ENCODE measurements at regions not wholly inside any gene's neighbourhood (a gene's known extent, or its start where the extent isn't known, plus 50 kb on each side); places are given as distances from the start of the nearest gene placed in this dataset.

GRCh38 chr4:135256111-135256510 is 1054.5 kb upstream of the PABPC4L start:
- Histone ChIP-seq H3K9ac (ENCODE audit: low read depth, low read length) (no peak overlapping the region), H3K9me3 (ENCODE audit: control insufficient read depth, insufficient read depth, low read length) (no peaks in the 10 kb centered on the region), H3K4me1 (ENCODE audit: control insufficient read depth, insufficient read depth, low read length) (no peaks in the 10 kb centered on the region), H3K27me3 (ENCODE audit: control insufficient read depth, insufficient read depth, low read length) (no peaks in the 10 kb centered on the region), H3K36me3 (ENCODE audit: control insufficient read depth, insufficient read depth, low read length) (no peaks in the 10 kb centered on the region), H3K4me3 (ENCODE audit: low read depth, low read length) (no peak overlapping the region)

GRCh38 chr4:135250040-135250439 is 1048.5 kb upstream of the PABPC4L start:
- Histone ChIP-seq H3K27me3 (ENCODE audit: control insufficient read depth, insufficient read depth, low read length) (no peaks in the 10 kb centered on the region), H3K9ac (ENCODE audit: low read depth, low read length) (no peak overlapping the region), H3K4me3 (ENCODE audit: low read depth, low read length) (no peak overlapping the region), H3K9me3 (ENCODE audit: control insufficient read depth, insufficient read depth, low read length) (no peaks in the 10 kb centered on the region), H3K36me3 (ENCODE audit: control insufficient read depth, insufficient read depth, low read length) (no peaks in the 10 kb centered on the region), H3K4me1 (ENCODE audit: control insufficient read depth, insufficient read depth, low read length) (peaks cover 6% of the 10 kb centered on the region)

- Histone ChIP-seq H3K4me3 (ENCODE audit: low read depth, low read length) (no peak overlapping the region), H3K4me1 (ENCODE audit: control insufficient read depth, insufficient read depth, low read length) (peaks cover 6% of the 10 kb centered on the region), H3K9ac (ENCODE audit: low read depth, low read length) (no peak overlapping the region), H3K27me3 (ENCODE audit: control insufficient read depth, insufficient read depth, low read length) (no peaks in the 10 kb centered on the region), H3K9me3 (ENCODE audit: control insufficient read depth, insufficient read depth, low read length) (no peaks in the 10 kb centered on the region), H3K36me3 (ENCODE audit: control insufficient read depth, insufficient read depth, low read length) (no peaks in the 10 kb centered on the region)
Observed at GRCh38 chr4:135249024-135249423, 1047.4 kb upstream of the PABPC4L start.

GRCh38 chr4:135244696-135245095 is 1043.1 kb upstream of the PABPC4L start:
- H3K9me3 ChIP-seq (ENCODE audit: control insufficient read depth, insufficient read depth, low read length) = no peaks in the 10 kb centered on the region
- no peaks in the 10 kb centered on the region for H3K27me3 ChIP-seq (ENCODE audit: control insufficient read depth, insufficient read depth, low read length)
- H3K4me3 ChIP-seq (ENCODE audit: low read depth, low read length) = no peak overlapping the region
- H3K4me1 ChIP-seq (ENCODE audit: control insufficient read depth, insufficient read depth, low read length) = peaks cover 6% of the 10 kb centered on the region
- no peak overlapping the region for H3K9ac ChIP-seq (ENCODE audit: low read depth, low read length)
- H3K36me3 ChIP-seq (ENCODE audit: control insufficient read depth, insufficient read depth, low read length) = no peaks in the 10 kb centered on the region

GRCh38 chr4:135244056-135244455 is 1042.5 kb upstream of the PABPC4L start:
- Histone ChIP-seq H3K4me3 (ENCODE audit: low read depth, low read length) (no peak overlapping the region), H3K4me1 (ENCODE audit: control insufficient read depth, insufficient read depth, low read length) (peaks cover 4% of the 10 kb centered on the region), H3K9me3 (ENCODE audit: control insufficient read depth, insufficient read depth, low read length) (no peaks in the 10 kb centered on the region), H3K36me3 (ENCODE audit: control insufficient read depth, insufficient read depth, low read length) (no peaks in the 10 kb centered on the region), H3K27me3 (ENCODE audit: control insufficient read depth, insufficient read depth, low read length) (no peaks in the 10 kb centered on the region), H3K9ac (ENCODE audit: low read depth, low read length) (no peak overlapping the region)

GRCh38 chr4:135240796-135241195 is 1039.2 kb upstream of the PABPC4L start:
- no peak overlapping the region for H3K9ac ChIP-seq (ENCODE audit: low read depth, low read length)
- no peak overlapping the region for H3K4me3 ChIP-seq (ENCODE audit: low read depth, low read length)
- H3K36me3 ChIP-seq (ENCODE audit: control insufficient read depth, insufficient read depth, low read length) = no peaks in the 10 kb centered on the region
- no peaks in the 10 kb centered on the region for H3K9me3 ChIP-seq (ENCODE audit: control insufficient read depth, insufficient read depth, low read length)
- no peaks in the 10 kb centered on the region for H3K27me3 ChIP-seq (ENCODE audit: control insufficient read depth, insufficient read depth, low read length)
- H3K4me1 ChIP-seq (ENCODE audit: control insufficient read depth, insufficient read depth, low read length) = peaks cover 4% of the 10 kb centered on the region

- Histone ChIP-seq H3K9me3 (ENCODE audit: control insufficient read depth, insufficient read depth, low read length) (no peaks in the 10 kb centered on the region), H3K9ac (ENCODE audit: low read depth, low read length) (no peak overlapping the region), H3K4me3 (ENCODE audit: low read depth, low read length) (no peak overlapping the region), H3K27me3 (ENCODE audit: control insufficient read depth, insufficient read depth, low read length) (no peaks in the 10 kb centered on the region), H3K36me3 (ENCODE audit: control insufficient read depth, insufficient read depth, low read length) (no peaks in the 10 kb centered on the region), H3K4me1 (ENCODE audit: control insufficient read depth, insufficient read depth, low read length) (no peaks in the 10 kb centered on the region)
Observed at GRCh38 chr4:135239964-135240363, 1038.4 kb upstream of the PABPC4L start.

GRCh38 chr4:135238940-135239339 is 1037.4 kb upstream of the PABPC4L start:
- Histone ChIP-seq H3K9ac (ENCODE audit: low read depth, low read length) (no peak overlapping the region), H3K4me3 (ENCODE audit: low read depth, low read length) (no peak overlapping the region), H3K9me3 (ENCODE audit: control insufficient read depth, insufficient read depth, low read length) (no peaks in the 10 kb centered on the region), H3K27me3 (ENCODE audit: control insufficient read depth, insufficient read depth, low read length) (no peaks in the 10 kb centered on the region), H3K4me1 (ENCODE audit: control insufficient read depth, insufficient read depth, low read length) (no peaks in the 10 kb centered on the region), H3K36me3 (ENCODE audit: control insufficient read depth, insufficient read depth, low read length) (no peaks in the 10 kb centered on the region)

GRCh38 chr4:135236048-135236447 is 1034.5 kb upstream of the PABPC4L start:
- Histone ChIP-seq H3K36me3 (ENCODE audit: control insufficient read depth, insufficient read depth, low read length) (no peaks in the 10 kb centered on the region), H3K27me3 (ENCODE audit: control insufficient read depth, insufficient read depth, low read length) (no peaks in the 10 kb centered on the region), H3K9me3 (ENCODE audit: control insufficient read depth, insufficient read depth, low read length) (no peaks in the 10 kb centered on the region), H3K9ac (ENCODE audit: low read depth, low read length) (no peak overlapping the region), H3K4me3 (ENCODE audit: low read depth, low read length) (no peak overlapping the region), H3K4me1 (ENCODE audit: control insufficient read depth, insufficient read depth, low read length) (no peaks in the 10 kb centered on the region)

GRCh38 chr4:135227842-135228241 is 1026.3 kb upstream of the PABPC4L start:
- Histone ChIP-seq H3K4me3 (ENCODE audit: low read depth, low read length) (no peak overlapping the region), H3K9me3 (ENCODE audit: control insufficient read depth, insufficient read depth, low read length) (no peaks in the 10 kb centered on the region), H3K4me1 (ENCODE audit: control insufficient read depth, insufficient read depth, low read length) (no peaks in the 10 kb centered on the region), H3K27me3 (ENCODE audit: control insufficient read depth, insufficient read depth, low read length) (no peaks in the 10 kb centered on the region), H3K9ac (ENCODE audit: low read depth, low read length) (no peak overlapping the region), H3K36me3 (ENCODE audit: control insufficient read depth, insufficient read depth, low read length) (no peaks in the 10 kb centered on the region)

- Histone ChIP-seq H3K9ac (ENCODE audit: low read depth, low read length) (no peak overlapping the region), H3K9me3 (ENCODE audit: control insufficient read depth, insufficient read depth, low read length) (no peaks in the 10 kb centered on the region), H3K36me3 (ENCODE audit: control insufficient read depth, insufficient read depth, low read length) (no peaks in the 10 kb centered on the region), H3K4me3 (ENCODE audit: low read depth, low read length) (no peak overlapping the region), H3K27me3 (ENCODE audit: control insufficient read depth, insufficient read depth, low read length) (no peaks in the 10 kb centered on the region), H3K4me1 (ENCODE audit: control insufficient read depth, insufficient read depth, low read length) (no peaks in the 10 kb centered on the region)
Observed at GRCh38 chr4:135225551-135225950, 1024.0 kb upstream of the PABPC4L start.

GRCh38 chr4:135210341-135210740 is 1008.8 kb upstream of the PABPC4L start:
- H3K27me3 ChIP-seq (ENCODE audit: control insufficient read depth, insufficient read depth, low read length) = no peaks in the 10 kb centered on the region

GRCh38 chr4:135207531-135207930 is 1005.9 kb upstream of the PABPC4L start:
- Histone ChIP-seq H3K36me3 (ENCODE audit: control insufficient read depth, insufficient read depth, low read length) (no peaks in the 10 kb centered on the region), H3K4me3 (ENCODE audit: low read depth, low read length) (no peak overlapping the region), H3K27me3 (ENCODE audit: control insufficient read depth, insufficient read depth, low read length) (no peaks in the 10 kb centered on the region), H3K4me1 (ENCODE audit: control insufficient read depth, insufficient read depth, low read length) (peaks cover 5% of the 10 kb centered on the region), H3K9me3 (ENCODE audit: control insufficient read depth, insufficient read depth, low read length) (no peaks in the 10 kb centered on the region), H3K9ac (ENCODE audit: low read depth, low read length) (no peak overlapping the region)

More at GRCh38 chr4:135210341-135210740, 1008.8 kb upstream of the PABPC4L start:
- Histone ChIP-seq H3K9ac (ENCODE audit: low read depth, low read length) (no peak overlapping the region), H3K9me3 (ENCODE audit: control insufficient read depth, insufficient read depth, low read length) (no peaks in the 10 kb centered on the region), H3K4me3 (ENCODE audit: low read depth, low read length) (no peak overlapping the region), H3K4me1 (ENCODE audit: control insufficient read depth, insufficient read depth, low read length) (peaks cover 5% of the 10 kb centered on the region), H3K36me3 (ENCODE audit: control insufficient read depth, insufficient read depth, low read length) (no peaks in the 10 kb centered on the region)

Data from iPS-15b (cell line).